NCI-H748 (cell line): ENCODE measurements at regions not wholly inside any gene's neighbourhood (a gene's known extent, or its start where the extent isn't known, plus 50 kb on each side); places are given as distances from the start of the nearest gene placed in this dataset.

ENCODE experiments used
- DNase-seq: peaks from one replicate; lab custom pipeline; 2025; ENCODE audit not compliant: unreplicated experiment; lab: John Stamatoyannopoulos, UW

DNA sequence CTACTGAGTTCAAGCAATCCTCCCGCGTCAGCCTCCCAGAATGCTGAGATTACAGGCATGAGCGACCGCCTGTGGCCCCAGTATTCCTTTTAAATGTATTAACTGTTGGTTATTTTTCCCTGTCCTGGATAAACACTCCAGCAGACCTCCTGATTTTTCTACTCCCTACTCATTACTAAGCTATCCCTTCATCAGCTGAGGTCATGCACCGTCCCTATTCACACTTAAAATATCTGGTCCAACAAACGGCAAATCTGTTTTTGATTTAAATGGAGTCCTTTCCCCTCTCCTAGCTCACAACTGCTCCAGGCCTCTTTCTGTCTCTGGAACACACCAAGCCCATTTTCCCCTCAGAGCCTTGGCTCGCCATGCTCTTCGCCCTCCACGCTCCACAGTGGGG lies 1003.3 kb upstream of the TMEM132C start:
- DNase-seq = no peak

DNA sequence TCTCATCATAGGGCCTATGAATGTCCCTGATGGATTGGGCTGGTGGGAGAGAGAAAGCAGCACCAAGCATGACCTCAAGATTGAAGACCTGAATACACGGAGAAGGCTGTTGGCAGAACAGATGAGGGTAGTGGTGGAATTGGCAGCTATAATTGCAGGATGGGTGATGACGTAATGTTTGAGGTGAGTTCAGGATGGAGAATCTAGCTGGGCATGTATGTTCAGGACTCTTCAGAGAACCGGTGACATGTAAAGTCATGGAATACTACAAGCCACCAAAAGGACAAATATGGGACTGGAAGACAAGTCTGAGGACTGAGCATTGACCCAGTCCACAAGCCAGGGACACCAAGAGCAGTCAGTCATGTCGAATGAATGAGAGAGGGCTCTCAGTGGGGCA lies 999.8 kb upstream of the TMEM132C start:
- no peak for DNase-seq

DNA sequence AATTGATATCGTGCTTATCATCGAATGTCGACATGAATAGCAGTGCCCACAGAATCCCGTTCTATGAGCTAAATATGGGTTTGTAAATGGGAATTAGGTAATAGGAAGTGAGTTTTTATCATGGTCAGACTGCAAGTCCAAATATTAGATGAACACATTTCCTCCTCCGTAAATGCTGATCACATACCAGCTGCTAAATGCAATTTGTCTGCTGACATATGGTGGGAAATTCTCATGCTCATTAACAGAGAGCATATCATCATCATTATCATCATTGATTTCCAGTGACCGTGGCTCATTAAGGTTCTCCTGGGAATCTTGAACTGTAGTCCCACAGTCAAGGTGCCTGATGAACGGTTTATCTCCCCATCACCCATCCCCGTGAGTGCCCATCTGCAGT lies 998.8 kb upstream of the TMEM132C start:
- DNase-seq = no peak

DNA sequence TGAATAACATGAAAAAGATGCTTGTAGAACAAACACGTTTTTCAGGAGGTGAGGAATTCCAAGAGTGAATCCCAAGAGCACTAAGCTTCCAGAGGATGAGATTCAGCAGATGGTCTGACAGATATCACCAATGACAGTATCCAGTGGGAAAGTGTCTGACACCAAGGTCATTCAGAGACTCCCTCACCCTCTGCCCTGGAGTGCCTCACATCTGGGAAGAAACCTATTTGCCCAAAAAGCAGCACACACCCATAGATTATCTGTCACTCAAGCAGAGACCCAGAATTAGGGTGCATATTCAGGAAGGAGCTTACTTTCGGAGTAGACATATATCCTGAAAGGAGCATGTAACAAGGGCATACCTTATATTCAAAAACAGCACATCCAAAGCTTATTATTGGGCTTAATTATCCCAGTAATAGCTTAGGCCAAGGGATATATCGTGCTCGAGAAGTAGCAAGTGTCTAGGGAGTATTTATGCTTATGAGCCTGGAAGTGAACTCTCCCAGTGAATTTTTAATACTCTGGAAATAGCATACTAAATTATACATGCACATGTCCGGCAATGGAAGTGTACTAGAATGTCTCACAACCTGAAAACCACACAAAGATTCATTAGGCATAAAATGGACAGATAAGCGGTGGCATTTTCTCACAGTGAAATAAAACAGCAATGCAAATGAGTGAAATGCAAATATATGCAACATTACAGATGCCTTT lies 998.1 kb upstream of the TMEM132C start:
- DNase-seq = no peak

DNA sequence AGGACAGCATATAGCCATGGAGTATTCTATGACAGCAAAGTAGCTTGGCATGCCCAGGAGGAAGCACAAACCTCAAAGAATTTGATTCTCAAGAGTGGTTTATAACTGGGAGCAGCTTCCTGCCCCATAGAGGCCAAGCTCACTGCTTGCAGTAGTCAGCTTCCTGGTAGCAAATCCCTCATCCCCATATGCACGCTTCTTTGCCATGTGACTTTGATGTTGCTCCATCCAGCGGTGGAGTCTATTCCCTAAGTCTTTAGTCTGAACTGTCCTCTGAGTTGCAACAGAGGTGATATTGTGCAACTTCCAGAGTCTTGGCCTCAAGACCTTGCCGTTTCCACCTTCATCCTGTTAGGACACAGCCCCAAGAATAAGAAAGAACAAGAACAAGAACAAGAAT lies 996.8 kb upstream of the TMEM132C start:
- no peak for DNase-seq

DNA sequence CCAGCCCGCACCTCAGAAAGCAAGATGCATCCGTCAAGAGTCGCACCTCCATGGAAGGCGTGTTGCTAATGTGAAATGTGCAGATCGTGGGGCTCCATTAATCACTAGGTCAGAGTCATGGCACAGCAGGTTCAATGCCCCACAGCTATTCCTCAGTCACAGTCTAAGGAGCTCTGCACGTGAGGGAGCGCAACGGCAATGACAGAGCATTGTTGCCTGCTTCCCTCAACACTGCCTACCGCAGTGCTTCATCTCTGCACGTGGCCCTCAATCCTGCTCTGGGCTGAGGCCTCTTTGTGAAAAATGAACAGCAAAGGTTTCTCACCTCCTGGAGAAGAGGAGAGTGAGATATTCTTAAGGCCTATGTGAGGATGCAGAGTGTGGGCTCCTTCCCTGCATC lies 995.2 kb upstream of the TMEM132C start:
- DNase-seq = no peak

DNA sequence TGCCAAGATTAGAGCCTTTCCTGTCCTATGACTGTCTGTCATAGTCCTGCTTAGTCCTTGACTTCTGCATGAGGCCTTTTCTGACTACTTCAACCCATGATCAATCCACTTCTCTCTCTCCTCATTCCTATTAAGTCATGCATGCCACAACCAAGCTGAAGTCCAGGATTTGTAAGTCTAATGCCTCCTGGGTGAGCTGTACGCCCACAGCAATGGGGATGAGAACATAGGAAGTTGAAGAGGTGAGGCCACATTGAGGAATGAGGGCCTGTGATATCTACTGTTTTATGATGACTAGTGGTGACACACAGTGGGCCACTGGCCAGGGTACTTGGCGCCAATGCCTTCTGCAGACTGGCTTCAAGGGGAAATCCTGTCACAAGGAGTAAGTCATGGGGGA lies 994.1 kb upstream of the TMEM132C start:
- DNase-seq = no peak

DNA sequence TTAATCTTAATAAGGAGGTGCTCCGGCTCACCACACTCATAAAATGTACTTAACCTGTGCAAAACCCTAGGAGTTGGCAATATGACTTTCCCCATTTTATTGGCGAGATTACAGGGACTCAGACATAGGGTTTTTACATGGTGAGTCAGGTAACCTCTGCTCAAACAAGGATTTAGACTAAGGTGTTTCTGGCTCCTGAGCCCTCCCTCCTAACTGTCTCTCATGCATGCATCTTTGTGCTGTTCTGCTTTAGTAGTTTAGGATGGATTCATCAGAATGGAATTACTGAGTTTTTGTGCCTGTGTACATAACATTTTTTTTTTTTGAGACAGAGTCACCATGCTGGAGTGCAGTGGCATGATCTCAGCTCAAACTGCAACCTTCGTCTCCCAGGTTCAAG lies 993.3 kb upstream of the TMEM132C start:
- no peak for DNase-seq

DNA sequence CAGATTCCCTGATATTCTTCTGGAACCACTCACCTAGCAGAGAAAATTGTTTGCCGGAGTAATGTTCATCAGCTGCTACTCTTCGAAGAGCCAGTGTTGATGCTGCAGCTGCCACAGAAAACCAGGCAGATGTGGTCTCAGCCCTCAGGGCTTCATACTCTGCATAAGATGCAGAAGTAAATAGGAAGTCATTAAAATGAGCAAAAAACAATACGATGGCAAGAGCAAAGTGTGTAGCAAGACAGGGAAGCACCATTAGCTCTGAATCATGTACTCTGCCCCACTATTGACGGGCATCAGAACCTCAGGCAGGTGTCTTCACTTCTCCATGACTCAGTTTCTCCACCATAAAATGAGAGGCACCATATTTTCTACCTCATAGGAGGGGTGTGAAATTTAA lies 991.6 kb upstream of the TMEM132C start:
- no peak for DNase-seq

DNA sequence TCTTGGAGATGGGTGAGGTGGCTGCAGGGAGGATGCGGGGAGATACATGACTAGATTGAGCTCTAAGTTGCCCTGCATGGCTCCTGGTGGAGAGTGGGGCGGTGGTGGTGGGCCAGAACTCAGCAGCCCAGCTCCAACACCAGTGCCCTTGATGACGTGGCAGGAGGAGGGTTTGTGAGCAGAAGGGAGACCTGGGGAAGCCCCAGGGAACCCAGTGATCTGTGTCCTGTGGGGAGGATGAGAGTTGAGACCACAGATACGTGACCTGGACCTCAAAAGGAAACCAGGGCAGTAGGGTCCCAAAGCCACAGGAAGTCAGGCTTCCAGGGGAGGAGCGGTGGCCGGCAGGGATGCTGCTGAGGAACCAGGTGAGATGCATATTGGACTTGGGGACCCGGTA lies 989.1 kb upstream of the TMEM132C start:
- DNase-seq = no peak

DNA sequence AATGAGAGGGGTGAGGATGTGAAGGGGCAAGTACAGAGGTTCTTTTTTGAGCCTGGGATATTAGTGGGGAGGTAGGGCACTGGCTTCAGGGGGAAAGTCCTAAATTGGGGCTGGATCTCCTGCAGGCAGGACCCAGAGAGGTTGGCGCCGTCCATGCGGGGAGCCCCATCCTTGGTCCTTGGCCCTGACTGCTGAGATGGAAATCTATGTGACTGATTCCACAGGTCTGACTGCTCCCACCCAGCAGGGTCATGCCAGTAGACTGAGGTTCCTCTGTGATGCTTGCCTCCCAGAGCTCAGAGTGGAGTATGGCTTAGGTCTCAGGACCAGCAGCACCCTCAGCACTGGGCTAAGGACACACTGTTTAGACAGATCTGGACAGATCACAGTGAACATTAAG lies 988.6 kb upstream of the TMEM132C start:
- no peak for DNase-seq

DNA sequence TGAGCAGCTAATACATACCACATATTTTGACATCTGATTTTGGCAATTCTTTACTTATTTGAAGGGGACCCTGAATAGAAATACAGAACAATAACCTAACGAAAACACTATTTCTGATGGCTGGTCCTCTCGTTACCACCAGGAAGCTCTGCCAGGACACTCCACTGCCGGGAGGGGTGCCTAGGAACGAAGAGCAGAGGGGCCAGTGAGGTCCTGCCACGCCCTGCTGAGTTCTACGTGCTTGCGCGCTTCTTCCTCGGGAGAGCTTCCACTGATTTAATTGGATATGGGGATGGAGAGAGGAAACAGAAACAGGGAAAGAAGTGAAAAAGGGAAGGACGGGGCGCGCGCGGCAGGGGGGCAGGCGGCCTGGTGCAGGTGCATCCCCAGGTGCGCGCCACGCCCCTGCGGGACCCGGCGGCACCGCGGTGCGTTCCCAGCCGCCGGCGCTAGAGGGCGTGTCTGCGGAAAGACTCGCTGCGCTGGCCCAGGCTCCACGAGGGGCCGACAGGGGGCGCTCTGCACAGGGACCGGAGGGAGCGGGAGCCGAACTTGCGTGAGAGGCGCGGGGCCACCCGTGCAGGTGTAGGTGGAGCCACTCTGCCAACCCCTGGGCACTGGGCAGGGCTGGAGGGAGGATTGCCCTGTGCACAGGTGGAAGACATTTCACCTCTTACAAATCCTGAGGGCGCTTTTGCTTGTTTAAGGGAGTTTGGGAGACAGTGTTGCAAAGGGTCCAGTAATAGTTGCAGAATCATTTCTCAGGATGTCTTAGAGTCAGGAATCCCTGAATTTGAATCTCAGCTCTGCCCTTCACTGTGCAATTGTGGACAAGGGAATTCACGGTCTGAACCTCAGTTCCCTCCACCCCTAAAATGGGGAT lies 986.3 kb upstream of the TMEM132C start:
- DNase-seq = no peak

DNA sequence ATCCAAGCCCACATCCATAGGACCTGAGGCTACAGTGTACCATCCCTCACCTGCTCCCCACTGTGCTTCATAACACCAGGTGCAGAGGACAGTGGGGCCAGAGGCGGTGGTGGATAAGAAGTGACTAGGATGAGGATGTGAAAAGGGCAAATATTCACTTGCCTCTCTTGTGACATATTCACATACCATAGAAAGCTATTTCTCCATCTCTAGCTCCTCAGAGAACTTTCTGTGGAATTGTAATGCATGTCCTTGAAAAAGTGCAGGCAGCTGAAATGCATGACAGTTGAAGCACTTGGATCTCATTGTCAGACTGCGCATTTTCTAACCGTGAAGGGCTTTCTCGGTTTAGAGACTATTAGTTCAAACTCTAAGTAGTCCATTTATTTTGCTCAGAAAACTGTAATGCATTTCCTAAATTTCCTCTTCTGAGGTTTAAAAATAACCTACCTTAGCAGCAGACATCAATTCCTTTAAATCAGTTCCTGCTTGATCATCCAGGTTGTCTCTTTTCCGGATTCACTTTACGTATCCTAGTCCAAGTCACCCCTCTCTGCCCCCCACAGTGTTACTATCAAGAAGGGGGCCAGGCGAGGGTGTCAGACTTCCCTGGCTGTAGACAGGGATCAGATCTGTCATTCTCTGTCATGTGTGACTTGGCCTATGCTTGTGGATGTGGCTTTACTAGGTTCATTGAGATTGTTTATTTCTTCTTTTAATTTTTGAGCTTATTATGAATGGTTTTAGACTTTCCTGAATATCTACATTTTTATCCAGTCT lies 984.0 kb upstream of the TMEM132C start:
- no peak for DNase-seq

DNA sequence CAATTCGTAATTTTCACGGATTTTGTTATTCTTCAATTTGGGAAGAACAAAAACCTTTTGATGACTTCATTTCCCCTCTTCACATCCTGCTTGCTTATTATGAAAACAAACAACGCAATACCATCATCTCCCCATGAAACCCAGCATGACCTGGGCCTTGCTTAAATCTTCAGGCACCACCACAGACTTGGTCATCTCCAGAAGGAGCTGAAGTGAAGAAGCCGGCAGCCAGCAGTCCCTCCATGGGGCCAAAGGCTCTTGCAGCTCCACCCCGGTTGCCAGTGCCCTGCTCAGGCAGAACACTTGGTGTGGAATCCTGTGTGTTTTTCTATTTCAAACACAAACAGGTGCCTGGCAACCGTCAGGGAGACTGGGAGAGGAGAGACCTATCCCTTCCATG lies 982.9 kb upstream of the TMEM132C start:
- DNase-seq = peak; percentile 10

DNA sequence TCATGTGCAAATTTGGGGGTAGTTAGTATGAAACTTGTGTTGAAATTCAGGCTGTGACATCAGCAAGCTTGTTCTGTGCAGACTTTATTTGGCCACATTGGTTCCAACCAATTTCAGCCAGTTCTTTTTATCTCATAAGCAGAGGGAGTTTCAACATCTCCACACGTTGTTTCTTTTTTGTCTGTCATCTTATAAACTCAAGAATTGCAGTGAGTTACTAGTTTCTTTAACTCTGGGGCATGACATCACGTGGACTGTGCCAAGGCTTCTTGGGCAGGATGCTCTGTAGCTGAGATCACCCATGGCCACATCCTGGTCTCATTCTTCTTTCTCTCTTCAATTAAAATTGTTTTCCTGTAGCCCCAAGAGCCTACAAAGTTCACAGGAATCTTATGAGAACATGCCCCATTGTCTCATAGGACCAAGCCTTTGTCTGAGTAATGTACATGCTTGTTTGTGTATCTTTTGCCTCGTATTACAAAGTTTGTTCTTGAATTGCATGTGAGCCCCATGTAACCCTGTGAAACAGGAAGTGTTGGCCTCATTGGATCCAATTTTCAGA lies 982.0 kb upstream of the TMEM132C start:
- DNase-seq = no peak

DNA sequence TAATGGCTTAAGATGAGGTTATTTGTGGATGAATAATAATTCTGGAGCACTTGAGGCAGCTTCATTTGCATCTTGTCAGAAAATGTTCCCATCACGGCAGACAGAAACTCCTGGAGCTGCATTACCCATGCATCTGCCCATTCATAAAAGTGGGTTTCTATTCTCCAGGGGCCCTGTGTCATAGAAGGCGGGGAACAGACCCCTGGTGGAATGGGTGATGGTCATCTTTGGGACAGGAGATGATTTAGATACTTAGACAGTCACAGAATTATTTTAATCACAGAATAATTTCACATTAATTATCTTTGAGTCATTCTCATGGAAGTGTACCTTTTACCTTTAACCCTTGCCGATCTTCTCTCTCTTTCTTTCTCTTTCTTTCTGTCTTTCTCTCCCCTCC lies 980.7 kb upstream of the TMEM132C start:
- DNase-seq = no peak

DNA sequence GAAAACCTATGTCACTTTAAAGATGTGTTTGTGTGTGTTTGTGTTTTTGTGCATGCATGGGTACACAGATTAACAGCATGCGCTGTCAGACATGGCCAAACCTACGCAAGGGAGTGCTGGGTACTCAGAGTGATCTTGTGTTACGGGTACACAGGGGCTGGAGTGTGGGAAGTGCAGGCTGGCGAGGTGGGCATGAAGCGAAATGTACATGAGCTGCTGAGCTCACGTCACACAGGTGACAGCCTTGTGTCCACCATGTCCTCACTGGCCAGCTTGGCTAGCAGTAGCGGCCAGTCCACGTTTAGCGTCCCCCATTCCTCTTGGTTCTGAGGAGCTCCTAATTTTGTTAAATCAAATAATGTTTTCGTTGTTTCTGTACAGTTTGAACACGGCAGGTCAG lies 979.7 kb upstream of the TMEM132C start:
- DNase-seq = no peak

DNA sequence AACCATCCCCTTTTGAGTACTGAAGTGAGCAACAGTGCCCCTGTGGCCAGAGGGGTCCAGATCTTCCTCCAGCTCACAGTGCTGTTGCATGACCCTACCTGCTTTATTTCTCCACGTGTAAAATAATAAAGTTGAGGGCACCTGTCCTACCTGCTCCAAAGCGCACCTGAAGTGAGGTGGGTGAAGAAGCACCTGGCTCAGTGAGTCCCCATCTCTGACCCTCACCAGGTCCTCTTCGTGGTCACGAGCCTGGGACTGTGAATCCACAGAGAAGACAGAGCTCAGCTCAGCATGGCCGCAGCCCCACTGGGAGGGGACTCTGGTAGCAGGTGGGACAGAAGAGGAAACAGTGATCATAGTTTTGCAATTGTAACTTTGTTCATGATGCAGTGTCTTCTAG lies 976.7 kb upstream of the TMEM132C start:
- DNase-seq = no peak

DNA sequence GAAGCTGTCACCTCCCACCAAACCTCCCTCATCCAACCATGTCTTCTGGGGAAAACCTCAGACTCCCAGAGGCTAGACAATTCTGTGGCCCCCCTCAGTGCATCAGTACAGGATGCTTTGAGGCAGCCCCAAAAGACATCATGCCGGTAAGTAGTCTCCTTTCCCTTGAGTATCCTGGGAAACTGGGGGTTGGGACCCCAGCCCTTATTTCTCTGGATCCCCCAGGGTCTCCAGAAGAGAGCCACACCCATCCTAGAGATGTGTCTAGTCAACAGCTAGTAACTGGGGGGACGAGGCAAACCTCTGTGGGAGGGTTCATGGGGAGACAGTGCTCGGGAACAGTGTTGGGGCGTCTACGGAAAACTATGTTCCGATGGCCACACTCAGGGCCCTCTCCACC lies 974.2 kb upstream of the TMEM132C start:
- DNase-seq = no peak

DNA sequence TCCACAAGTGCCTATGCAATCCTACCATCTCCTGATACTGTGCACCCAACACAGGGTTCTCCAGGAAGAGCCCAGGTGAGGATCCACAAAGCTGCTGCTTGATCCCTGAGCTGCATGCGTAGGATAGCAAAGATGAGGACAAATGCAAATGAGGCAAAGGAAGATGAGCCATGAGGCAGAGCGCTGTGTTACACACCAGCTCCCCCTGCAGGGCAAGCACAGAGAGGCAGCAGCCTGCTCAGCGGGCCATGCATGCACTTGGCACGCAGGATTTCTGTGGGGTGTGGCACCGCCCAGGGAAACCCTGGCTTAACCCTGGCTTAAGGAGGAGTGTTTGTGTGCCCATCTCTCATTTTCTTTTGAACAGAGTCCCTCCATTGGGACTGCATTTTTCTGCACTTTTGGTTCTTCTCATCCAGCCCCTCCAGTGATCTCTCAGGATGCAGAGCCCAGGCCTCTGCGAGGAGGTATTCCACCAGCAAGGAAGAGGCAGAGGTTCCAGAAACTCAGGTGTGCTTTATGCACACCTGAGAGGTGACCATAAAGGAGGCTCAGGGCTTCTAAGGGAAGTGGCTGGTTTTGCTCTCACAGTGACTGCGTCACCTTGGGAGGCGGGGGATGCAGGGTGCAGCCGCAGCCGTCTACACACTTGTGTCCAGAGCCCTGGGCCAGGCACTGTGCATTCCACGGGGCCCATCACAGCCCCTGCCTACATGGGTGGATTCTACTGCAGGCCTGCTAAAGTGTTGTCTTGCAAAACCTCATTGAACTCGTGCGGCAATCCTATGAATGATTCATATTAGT lies 973.3 kb upstream of the TMEM132C start:
- peak; percentile 81 for DNase-seq
